OCI-LY7 (cell line): ENCODE measurements at regions not wholly inside any gene's neighbourhood (a gene's known extent, or its start where the extent isn't known, plus 50 kb on each side); places are given as distances from the start of the nearest gene placed in this dataset.

Experiments used
- BruUV-seq: library from RNA; stranded (reverse); fragments of 400-500 nt; replicated peaks from 2 replicates; lab custom pipeline; 2021; lab: Mats Ljungman, UMichigan
- CTCF ChIA-PET: fragments of 300-600 bp; sonication (Branson Sonifier 250); formaldehyde crosslinking; loops from one replicate; lab custom pipeline; 2022; ENCODE audit warnings: antibody characterized with exemption; ENCODE audit not compliant: unreplicated experiment; lab: Charles Lee
- POLR2A ChIA-PET: fragments of 300-600 bp; sonication (Branson Sonifier 250); formaldehyde crosslinking; loops from one replicate; lab custom pipeline; 2022; ENCODE audit warnings: antibody characterized with exemption; lab: Charles Lee
- DNase-seq: peaks from one replicate; pipeline ENCODE4 v3.0.0-alpha.2; 2015; ENCODE audit warnings: low spot score
- H2AFZ ChIP-seq: fragments of 200-600 bp; sonication (generic), shearing (Covaris generic); 2 replicates; pipeline ENCODE4 v1.6.1; 2014; ENCODE audit warnings: mild to moderate bottlenecking, antibody characterized with exemption, low read length, moderate library complexity
- H3K27ac ChIP-seq: fragments of 200-600 bp; sonication (generic); 2 replicates; pipeline ENCODE4 v1.5.1; 2014; ENCODE audit warnings: mixed run types, low read depth, mild to moderate bottlenecking, moderate library complexity, low read length, inconsistent platforms; ENCODE audit not compliant: poor library complexity, severe bottlenecking
- H3K36me3 ChIP-seq: fragments of 200-600 bp; sonication (generic); 2 replicates; pipeline ENCODE4 v1.6.1; 2014; ENCODE audit warnings: mild to moderate bottlenecking, antibody characterized with exemption, low read length, moderate library complexity, mixed read lengths; ENCODE audit not compliant: insufficient read depth
- H3K4me1 ChIP-seq: fragments of 200-600 bp; sonication (generic); 2 replicates; pipeline ENCODE4 v1.5.1; 2014; ENCODE audit warnings: mild to moderate bottlenecking, low read length; ENCODE audit not compliant: insufficient read depth, poor library complexity, severe bottlenecking
- H3K4me2 ChIP-seq: fragments of 200-600 bp; sonication (generic); 2 replicates; pipeline ENCODE4 v1.6.1; 2014; ENCODE audit warnings: mild to moderate bottlenecking, low read length
- H3K4me3 ChIP-seq: fragments of 200-600 bp; sonication (generic); 2 replicates; pipeline ENCODE4 v1.5.1; 2014; ENCODE audit warnings: mild to moderate bottlenecking, low read depth, low read length; ENCODE audit not compliant: poor library complexity, severe bottlenecking
- H3K79me2 ChIP-seq: fragments of 200-600 bp; sonication (generic); 2 replicates; pipeline ENCODE4 v1.6.1; 2016; ENCODE audit warnings: low read depth, mild to moderate bottlenecking, low read length, moderate library complexity, mixed read lengths; ENCODE audit not compliant: insufficient read depth
- H3K9me2 ChIP-seq: fragments of 200-600 bp; sonication (generic); 2 replicates; pipeline ENCODE4 v1.6.1; 2016; ENCODE audit warnings: mild to moderate bottlenecking, low read length, mixed read lengths; ENCODE audit not compliant: insufficient read depth
- H3K9me3 ChIP-seq: fragments of 200-600 bp; sonication (generic); 2 replicates; pipeline ENCODE4 v1.6.1; 2014; ENCODE audit warnings: mild to moderate bottlenecking, mixed run types, low read length, mixed read lengths
- H4K20me1 ChIP-seq: fragments of 200-600 bp; sonication (generic); 2 replicates; pipeline ENCODE4 v1.6.1; 2014; ENCODE audit warnings: mild to moderate bottlenecking, antibody characterized with exemption, low read length, moderate library complexity, mixed read lengths; ENCODE audit not compliant: insufficient read depth
- CTCF ChIP-seq: fragments of 200-600 bp; sonication (generic); conservative IDR thresholded peaks from 2 replicates; pipeline ENCODE4 v1.5.1; 2014; ENCODE audit warnings: mild to moderate bottlenecking, antibody characterized with exemption, low read length, moderate library complexity, mixed read lengths
- EZH2phosphoT487 ChIP-seq: fragments of 200-600 bp; sonication (generic); IDR thresholded peaks from 2 replicates; pipeline ENCODE4 v1.6.1; 2018; ENCODE audit warnings: low read depth, borderline replicate concordance, mild to moderate bottlenecking, mixed run types, antibody characterized with exemption, low read length, moderate library complexity, mixed read lengths
- intact Hi-C: fragments of 100-400 bp; cut with micrococcal nuclease; formaldehyde crosslinking; loops from one replicate; pipeline ENCODE4 v1.10.0; 2022; ENCODE audit not compliant: unreplicated experiment

- H3K9me2 ChIP-seq = no peaks in the 10 kb centered on the region
- no peak for TF ChIP-seq CTCF
- TF ChIP-seq EZH2phosphoT487 = no peak
- H3K36me3 ChIP-seq = no peaks in the 10 kb centered on the region
- no peaks in the 10 kb centered on the region for H3K4me1 ChIP-seq
- H3K79me2 ChIP-seq = no peaks in the 10 kb centered on the region
- DNase-seq = no peak
- CTCF ChIA-PET = no interaction called here
- no peak overlapping the region for H3K27ac ChIP-seq
- BruUV-seq = no TSS peak
- H3K9me3 ChIP-seq = no peaks in the 10 kb centered on the region
- no peak overlapping the region for H3K4me2 ChIP-seq
- intact Hi-C loops = loop anchor here (10.0 kb wide), 1 partner anchor 438 kb away; no protein-coding TSS in a partner anchor
- POLR2A ChIA-PET = interaction anchor here (0.7 kb wide), 1 partner anchor 1260 kb away, joined by 3 read pairs; no protein-coding TSS in a partner anchor
- no peak overlapping the region for H3K4me3 ChIP-seq
- H4K20me1 ChIP-seq = no peaks in the 10 kb centered on the region
- no peak overlapping the region for H2AFZ ChIP-seq
Measured at GRCh38 chr3:107062310-107062709, 314.9 kb upstream of the CCDC54 start.

- POLR2A ChIA-PET = no interaction called here
- CTCF ChIA-PET = no interaction called here
- Histone ChIP-seq H3K79me2 (no peaks in the 10 kb centered on the region), H3K9me3 (no peaks in the 10 kb centered on the region), H3K36me3 (no peaks in the 10 kb centered on the region), H3K4me1 (no peaks in the 10 kb centered on the region), H3K4me2 (no peak overlapping the region), H3K9me2 (no peaks in the 10 kb centered on the region), H3K27ac (no peak overlapping the region), H3K4me3 (no peak overlapping the region), H2AFZ (no peak overlapping the region), H4K20me1 (no peaks in the 10 kb centered on the region)
- TF ChIP-seq EZH2phosphoT487 (no peak), CTCF (no peak)
- intact Hi-C loops = loop anchor here (10.0 kb wide), 1 partner anchor 438 kb away; no protein-coding TSS in a partner anchor
- BruUV-seq = no TSS peak
- no peak for DNase-seq
Measured at GRCh38 chr3:107062787-107063186, 314.5 kb upstream of the CCDC54 start.

GRCh38 chr3:107063351-107063750, 313.9 kb upstream of the CCDC54 start:
- Histone ChIP-seq H3K4me1 (no peaks in the 10 kb centered on the region), H4K20me1 (no peaks in the 10 kb centered on the region), H3K27ac (no peak overlapping the region), H3K36me3 (no peaks in the 10 kb centered on the region), H3K9me2 (no peaks in the 10 kb centered on the region), H2AFZ (no peak overlapping the region), H3K9me3 (no peaks in the 10 kb centered on the region), H3K4me2 (no peak overlapping the region), H3K4me3 (no peak overlapping the region), H3K79me2 (no peaks in the 10 kb centered on the region)
- CTCF ChIA-PET = no interaction called here
- POLR2A ChIA-PET = no interaction called here
- intact Hi-C loops = loop anchor here (10.0 kb wide), 1 partner anchor 439 kb away; no protein-coding TSS in a partner anchor
- BruUV-seq = no TSS peak
- TF ChIP-seq EZH2phosphoT487 (no peak), CTCF (no peak)
- DNase-seq = no peak
